D721Med (cell line): ENCODE measurements at regions not wholly inside any gene's neighbourhood (a gene's known extent, or its start where the extent isn't known, plus 50 kb on each side); places are given as distances from the start of the nearest gene placed in this dataset.

Experiments
- DNase-seq: peaks from one replicate; pipeline ENCODE4 v3.0.0; 2011; ENCODE audit warnings: low spot score; ENCODE audit not compliant: insufficient read length
- FAIRE-seq: peaks from 2 replicates; lab custom pipeline; 2011; peaks lifted over from hg19 to GRCh38; lab: Jason Lieb, UNC
- TF ChIP-seq, protein P1 (sequence below): IDR thresholded peaks from 2 replicates; pipeline ENCODE4 v1.5.1; 2012; ENCODE audit warnings: mild to moderate bottlenecking, control low read depth; ENCODE audit not compliant: insufficient read depth; ENCODE audit errors: missing control alignments

GRCh38 chr14:61113561-61114225 is 132.6 kb downstream of the SLC38A6 start:
- DNase-seq (no peak), FAIRE-seq (no peak)
- TF ChIP-seq, protein P1, sequence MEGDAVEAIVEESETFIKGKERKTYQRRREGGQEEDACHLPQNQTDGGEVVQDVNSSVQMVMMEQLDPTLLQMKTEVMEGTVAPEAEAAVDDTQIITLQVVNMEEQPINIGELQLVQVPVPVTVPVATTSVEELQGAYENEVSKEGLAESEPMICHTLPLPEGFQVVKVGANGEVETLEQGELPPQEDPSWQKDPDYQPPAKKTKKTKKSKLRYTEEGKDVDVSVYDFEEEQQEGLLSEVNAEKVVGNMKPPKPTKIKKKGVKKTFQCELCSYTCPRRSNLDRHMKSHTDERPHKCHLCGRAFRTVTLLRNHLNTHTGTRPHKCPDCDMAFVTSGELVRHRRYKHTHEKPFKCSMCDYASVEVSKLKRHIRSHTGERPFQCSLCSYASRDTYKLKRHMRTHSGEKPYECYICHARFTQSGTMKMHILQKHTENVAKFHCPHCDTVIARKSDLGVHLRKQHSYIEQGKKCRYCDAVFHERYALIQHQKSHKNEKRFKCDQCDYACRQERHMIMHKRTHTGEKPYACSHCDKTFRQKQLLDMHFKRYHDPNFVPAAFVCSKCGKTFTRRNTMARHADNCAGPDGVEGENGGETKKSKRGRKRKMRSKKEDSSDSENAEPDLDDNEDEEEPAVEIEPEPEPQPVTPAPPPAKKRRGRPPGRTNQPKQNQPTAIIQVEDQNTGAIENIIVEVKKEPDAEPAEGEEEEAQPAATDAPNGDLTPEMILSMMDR, result no peak

DNA sequence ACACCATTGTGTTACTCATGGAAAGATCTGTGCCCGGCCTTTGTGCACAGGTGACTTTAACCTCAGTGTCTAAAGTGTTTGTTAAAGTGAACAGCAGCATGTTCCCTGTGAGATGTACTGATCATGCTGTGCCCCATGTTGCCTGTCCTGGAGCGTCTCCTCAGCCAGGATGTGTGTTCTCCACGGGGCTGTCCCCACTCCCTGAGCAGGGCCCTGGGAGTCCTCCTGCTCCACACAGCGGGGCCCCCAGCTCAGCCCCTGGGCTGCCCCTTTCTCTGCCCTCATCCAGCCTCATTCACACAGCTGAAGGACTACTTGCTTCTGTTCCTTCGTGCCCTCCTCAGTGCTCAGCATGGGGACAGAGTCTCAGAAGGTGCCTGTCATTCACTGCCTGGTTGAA is 131.5 kb downstream of the SLC38A6 start:
- no peak for FAIRE-seq
- TF ChIP-seq, protein P1, result no peak
- no peak for DNase-seq

GRCh38 chr14:61111731-61112130 is 130.7 kb downstream of the SLC38A6 start:
- TF ChIP-seq, protein P1, result no peak
- no peak for DNase-seq
- FAIRE-seq, result no peak

DNA sequence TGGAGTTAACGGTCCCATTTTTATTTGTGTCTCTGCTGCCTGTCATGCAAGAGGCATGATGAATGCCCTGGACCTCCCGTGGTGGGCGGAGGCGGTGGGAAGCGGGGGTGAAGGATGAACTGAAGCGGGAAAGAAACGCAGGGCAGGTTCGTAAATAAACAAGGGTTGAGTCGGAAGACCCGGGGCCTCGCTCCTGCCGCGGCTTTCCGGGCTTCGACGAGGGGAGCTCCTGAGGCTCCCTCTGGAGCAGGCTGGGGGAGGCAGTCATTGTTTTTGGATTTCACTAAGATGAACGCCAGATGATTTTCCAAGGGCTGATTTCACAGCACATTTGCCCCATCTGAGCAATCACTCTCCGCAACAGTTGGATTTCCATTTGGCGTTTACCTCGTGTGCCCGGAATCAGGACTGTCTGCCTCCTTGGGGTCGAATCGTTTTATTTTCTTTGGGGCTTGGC is 130.2 kb downstream of the SLC38A6 start:
- TF ChIP-seq, protein P1, result no peak
- DNase-seq, result no peak
- no peak for FAIRE-seq

DNA sequence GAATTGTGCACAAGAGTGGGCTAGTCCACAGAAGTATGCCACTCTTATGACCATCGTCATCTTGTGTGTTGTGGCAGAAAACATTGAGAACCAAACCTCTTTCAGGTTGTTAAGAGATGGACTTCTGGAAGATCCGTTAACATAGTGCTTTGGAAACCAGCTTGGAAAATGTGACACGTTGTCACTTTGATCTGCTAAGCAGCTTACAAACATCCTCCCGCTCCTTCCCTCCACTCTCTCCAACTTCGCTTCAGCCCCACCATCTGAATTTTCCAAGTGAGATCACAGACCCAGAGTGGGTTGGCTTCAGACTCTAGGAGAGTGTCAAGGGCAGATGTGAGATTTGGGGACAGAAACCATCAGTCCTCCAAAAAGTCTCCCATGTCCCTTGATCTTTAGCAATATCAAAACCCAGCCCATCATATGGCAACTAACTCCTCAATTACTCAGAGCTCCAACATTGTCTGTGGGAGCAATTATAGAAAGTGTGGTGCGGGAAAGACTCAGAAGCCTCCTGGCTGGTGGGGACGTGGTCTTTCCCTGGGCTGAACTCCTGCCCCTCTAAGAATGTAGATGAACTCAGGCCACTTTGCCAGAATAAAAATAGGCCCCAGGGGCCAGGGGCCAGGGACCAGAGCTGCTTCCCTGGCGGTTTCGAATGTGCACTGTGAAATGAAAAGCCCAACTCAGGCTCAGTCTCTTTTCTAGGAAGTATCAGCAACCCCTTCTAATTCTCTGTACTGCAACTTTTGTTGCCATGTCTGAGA is 129.5 kb downstream of the SLC38A6 start:
- TF ChIP-seq, protein P1, result no peak
- FAIRE-seq, result no peak
- no peak for DNase-seq

- FAIRE-seq, result no peak
- no peak for DNase-seq
- TF ChIP-seq, protein P1, result no peak
Measured at GRCh38 chr14:61109288-61109687, 128.2 kb downstream of the SLC38A6 start.
